ENCODE measurements at regions not wholly inside any gene's neighbourhood (a gene's known extent, or its start where the extent isn't known, plus 50 kb on each side); places are given as distances from the start of the nearest gene placed in this dataset.

DNA sequence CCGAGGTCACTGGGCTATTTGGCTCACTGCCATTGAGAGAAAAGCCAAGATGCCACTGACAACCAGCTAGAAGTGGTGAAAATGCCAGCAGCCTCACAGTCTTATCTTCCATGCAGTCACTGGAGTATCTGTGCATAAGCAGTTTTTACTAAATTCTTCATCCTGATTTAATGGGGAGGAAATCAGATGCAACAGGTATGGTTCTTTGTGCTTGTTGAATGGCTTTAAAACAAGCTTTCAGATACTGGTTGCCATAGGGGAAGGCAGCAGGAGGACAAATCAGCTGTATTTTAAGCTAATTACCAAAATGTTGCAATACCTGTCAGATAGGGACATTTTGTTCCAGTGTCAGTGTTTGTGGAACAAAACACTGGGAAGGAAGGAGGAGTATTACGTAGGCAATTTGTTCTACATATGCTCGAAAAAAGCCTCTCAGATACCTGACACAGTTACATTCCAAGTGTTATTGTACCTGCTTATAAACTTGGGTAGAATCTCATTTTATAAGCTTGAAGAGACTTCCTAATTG lies 54.1 kb upstream of the ARHGAP5 start:
- DNase-seq (ENCODE audit: low read depth): no peak

DNA sequence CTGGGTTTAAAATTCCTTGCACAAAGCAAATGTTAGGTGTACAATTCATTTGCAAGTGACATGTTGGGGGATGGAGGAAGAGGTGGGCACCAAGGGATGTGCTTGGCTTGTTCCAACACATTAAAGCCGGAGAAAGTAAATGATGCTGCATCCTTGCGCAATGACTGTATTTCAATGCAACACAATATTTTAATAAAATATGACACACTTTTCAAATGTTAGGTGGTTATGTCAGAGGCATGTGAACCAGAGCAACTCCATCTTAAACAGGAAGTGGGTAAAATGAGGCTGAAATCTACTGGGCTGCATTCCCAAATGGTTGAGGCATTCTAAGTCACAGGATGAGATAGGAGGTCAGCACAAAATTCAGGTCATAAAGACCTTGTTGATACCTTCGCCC lies 53.6 kb upstream of the ARHGAP5 start:
- DNase-seq (ENCODE audit: low read depth): no peak

DNA sequence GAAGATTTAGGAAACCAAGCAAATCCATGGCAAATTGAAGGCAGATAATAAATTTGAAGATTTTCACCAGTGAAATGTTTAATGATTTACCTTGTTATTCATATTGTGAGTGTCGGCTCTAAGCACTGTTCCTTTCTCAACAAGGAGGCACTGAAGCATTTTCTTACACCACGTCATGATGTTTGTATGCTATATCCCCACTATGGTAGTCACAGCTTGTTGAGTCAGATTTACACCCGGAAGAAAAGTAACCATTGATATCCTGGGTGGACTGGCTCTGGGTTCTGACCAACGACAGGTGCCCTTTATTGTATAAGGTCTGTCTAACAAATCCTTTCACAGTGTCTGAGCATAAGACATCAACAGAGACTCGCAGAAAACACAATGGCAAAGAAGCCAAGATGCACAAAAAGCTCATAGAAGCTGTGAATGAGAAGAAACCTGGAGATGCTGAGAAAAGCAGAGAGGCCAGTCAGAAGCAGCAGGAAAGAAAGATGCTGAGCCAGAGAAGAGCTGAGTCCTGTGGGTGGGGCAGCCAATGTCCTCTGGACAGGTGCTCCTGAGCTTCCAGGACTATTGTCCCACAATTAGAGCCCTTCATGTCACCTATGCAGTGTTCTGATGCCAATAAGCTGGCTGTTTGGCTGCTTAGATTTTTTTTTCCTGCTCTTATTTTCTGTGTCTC lies 49.7 kb upstream of the ARHGAP5 start:
- DNase-seq (ENCODE audit: low read depth): no peak
